A549 (cell line): ENCODE measurements at regions not wholly inside any gene's neighbourhood (a gene's known extent, or its start where the extent isn't known, plus 50 kb on each side); places are given as distances from the start of the nearest gene placed in this dataset.

Experiments
- BCL3 ChIP-seq: fragments of >200 bp; sonication (Bioruptor Twin); formaldehyde crosslinking; IDR thresholded peaks from 3 replicates; pipeline ENCODE4 v1.6.1; 2016
- BHLHE40 ChIP-seq: IDR thresholded peaks from 2 replicates; pipeline ENCODE4 v1.6.1; 2012; ENCODE audit warnings: low read depth, low read length, inconsistent platforms
- CTCF ChIP-seq: fragments of >200 bp; sonication (Bioruptor Twin); formaldehyde crosslinking; IDR thresholded peaks from 3 replicates; pipeline ENCODE4 v1.5.1; 2016
- MAX ChIP-seq: IDR thresholded peaks from 2 replicates; pipeline ENCODE4 v1.6.1; 2012
- MAZ ChIP-seq: fragments of 150-350 bp; IDR thresholded peaks from 2 replicates; pipeline ENCODE4 v1.6.1; 2014; ENCODE audit warnings: antibody characterized with exemption, low read depth, low read length, borderline replicate concordance
- MYC ChIP-seq: IDR thresholded peaks from 2 replicates; pipeline ENCODE4 v1.6.1; 2012; ENCODE audit warnings: mild to moderate bottlenecking, inconsistent platforms, low read length, improper control_type of control experiment, borderline replicate concordance
- POLR2A ChIP-seq: IDR thresholded peaks from 2 replicates; pipeline ENCODE4 v1.6.1; 2012; ENCODE audit warnings: mild to moderate bottlenecking, low read length
- POLR2AphosphoS2 ChIP-seq: conservative IDR thresholded peaks from 2 replicates; pipeline ENCODE4 v1.6.1; 2012; ENCODE audit warnings: low read length, improper control_type of control experiment, inconsistent platforms
- REST ChIP-seq: fragments of 200-600 bp; sonication (generic); IDR thresholded peaks from 2 replicates; pipeline ENCODE4 v1.6.1; 2016; ENCODE audit warnings: antibody characterized with exemption, mild to moderate bottlenecking, moderate library complexity
- RFX5 ChIP-seq: fragments of 450-650 bp; IDR thresholded peaks from 2 replicates; pipeline ENCODE4 v1.7.1; 2014; ENCODE audit warnings: antibody characterized with exemption, mild to moderate bottlenecking, moderate library complexity
- SMC3 ChIP-seq: fragments of >200 bp; sonication (Bioruptor Twin); formaldehyde crosslinking; IDR thresholded peaks from 3 replicates; pipeline ENCODE4 v1.6.1; 2018; ENCODE audit warnings: inconsistent platforms
- SREBF2 ChIP-seq: fragments of 450-650 bp; IDR thresholded peaks from 2 replicates; pipeline ENCODE4 v1.6.1; 2014; ENCODE audit warnings: mild to moderate bottlenecking, moderate library complexity
- USF2 ChIP-seq: fragments of 450-650 bp; IDR thresholded peaks from 2 replicates; pipeline ENCODE4 v1.6.1; 2014; ENCODE audit warnings: antibody characterized with exemption

GRCh38 chr5:51983161-51983560 is 599.9 kb downstream of the ISL1 start:
- TF ChIP-seq MAZ (no peak), RFX5 (no peak), CTCF (no peak), SMC3 (no peak), POLR2A (no peak), POLR2AphosphoS2 (no peak), REST (no peak), MYC (no peak), SREBF2 (no peak), MAX (no peak), BHLHE40 (no peak), BCL3 (no peak), USF2 (no peak)
